ENCODE measurements at regions not wholly inside any gene's neighbourhood (a gene's known extent, or its start where the extent isn't known, plus 50 kb on each side); places are given as distances from the start of the nearest gene placed in this dataset.

DNA sequence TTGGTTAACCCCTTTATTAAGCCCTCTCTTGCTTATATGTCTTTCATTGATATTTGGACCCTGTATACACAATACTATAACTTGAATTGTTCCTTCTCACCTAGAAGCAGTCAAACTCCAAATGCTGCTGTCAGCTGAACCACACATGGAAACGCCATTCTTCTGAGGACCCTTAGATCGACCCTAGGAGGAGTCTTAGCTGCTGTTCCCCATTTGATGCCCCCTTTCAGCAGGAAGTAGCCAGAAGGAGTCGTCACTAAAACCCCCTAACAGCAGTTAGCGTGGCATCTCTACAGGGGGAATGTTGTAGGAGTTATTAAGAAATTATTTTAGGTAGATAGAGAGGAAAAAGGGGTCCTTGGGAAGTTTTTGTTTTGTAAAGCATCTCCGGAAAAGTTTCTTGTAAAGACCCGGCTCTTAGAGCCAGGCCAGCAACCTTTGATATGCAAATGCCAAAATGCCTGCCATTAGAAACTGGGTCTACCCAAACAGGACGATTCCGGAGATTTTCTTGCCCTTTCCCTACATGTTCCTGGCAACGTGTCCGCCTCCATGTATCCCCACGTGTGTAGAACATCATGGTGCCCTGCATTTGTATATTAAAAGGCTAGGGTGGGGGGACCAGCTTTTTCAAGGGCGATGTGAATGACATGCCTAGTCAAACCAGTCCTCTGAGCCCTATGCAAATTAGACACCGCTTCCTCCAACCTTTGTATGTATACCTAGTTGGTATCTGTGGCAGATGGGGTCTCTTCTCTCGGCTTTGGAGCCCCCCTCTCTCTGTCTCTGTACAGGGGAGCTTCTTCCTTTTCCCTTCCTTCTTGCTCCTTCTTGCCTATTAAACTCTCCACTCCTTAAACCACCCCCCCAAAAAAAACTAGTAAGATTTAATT lies 638.4 kb upstream of the POU3F3 start:
- Histone ChIP-seq H3K4me1 (ENCODE audit: control insufficient read depth, extremely low read depth, insufficient read depth, low read length) (no peaks in the 10 kb centered on the region), H2AFZ (ENCODE audit: low read length) (no peak overlapping the region), H3K4me2 (ENCODE audit: extremely low read depth, insufficient read depth, low read length) (no peak overlapping the region), H3K79me2 (ENCODE audit: control insufficient read depth, insufficient read depth, low read length) (no peaks in the 10 kb centered on the region), H3K36me3 (ENCODE audit: control insufficient read depth, insufficient read depth, low read length) (no peaks in the 10 kb centered on the region), H3K27me3 (ENCODE audit: control insufficient read depth, insufficient read depth, low read length) (no peaks in the 10 kb centered on the region), H4K20me1 (ENCODE audit: control insufficient read depth, extremely low read depth, insufficient read depth, low read length) (no peaks in the 10 kb centered on the region), H3K4me3 (replicated peaks in 1 of 4; ENCODE audit: control extremely low read depth in 1 of 4, insufficient read depth in 1 of 4, low read depth in 3 of 4, low read length in 4 of 4) (no peak overlapping the region), H3K9me3 (ENCODE audit: control insufficient read depth, insufficient read depth, low read depth, low read length) (no peaks in the 10 kb centered on the region), H3K27ac (ENCODE audit: insufficient read depth, low read length) (no peak overlapping the region), H3K9ac (ENCODE audit: insufficient read depth, low read length) (no peak overlapping the region)
- DNase-seq (ENCODE audit: low read depth in 2 of 2): no peak
- TF ChIP-seq EZH2 (IDR thresholded peaks at IDR 0.05; ENCODE audit: low read length, missing control alignments): no peak
- TF ChIP-seq, protein P1, sequence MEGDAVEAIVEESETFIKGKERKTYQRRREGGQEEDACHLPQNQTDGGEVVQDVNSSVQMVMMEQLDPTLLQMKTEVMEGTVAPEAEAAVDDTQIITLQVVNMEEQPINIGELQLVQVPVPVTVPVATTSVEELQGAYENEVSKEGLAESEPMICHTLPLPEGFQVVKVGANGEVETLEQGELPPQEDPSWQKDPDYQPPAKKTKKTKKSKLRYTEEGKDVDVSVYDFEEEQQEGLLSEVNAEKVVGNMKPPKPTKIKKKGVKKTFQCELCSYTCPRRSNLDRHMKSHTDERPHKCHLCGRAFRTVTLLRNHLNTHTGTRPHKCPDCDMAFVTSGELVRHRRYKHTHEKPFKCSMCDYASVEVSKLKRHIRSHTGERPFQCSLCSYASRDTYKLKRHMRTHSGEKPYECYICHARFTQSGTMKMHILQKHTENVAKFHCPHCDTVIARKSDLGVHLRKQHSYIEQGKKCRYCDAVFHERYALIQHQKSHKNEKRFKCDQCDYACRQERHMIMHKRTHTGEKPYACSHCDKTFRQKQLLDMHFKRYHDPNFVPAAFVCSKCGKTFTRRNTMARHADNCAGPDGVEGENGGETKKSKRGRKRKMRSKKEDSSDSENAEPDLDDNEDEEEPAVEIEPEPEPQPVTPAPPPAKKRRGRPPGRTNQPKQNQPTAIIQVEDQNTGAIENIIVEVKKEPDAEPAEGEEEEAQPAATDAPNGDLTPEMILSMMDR (conservative IDR thresholded peaks at IDR 0.05 in 1 of 2, IDR thresholded peaks at IDR 0.05 in 1 of 2; ENCODE audit: low read depth in 1 of 2, low read length in 2 of 2): no peak

DNA sequence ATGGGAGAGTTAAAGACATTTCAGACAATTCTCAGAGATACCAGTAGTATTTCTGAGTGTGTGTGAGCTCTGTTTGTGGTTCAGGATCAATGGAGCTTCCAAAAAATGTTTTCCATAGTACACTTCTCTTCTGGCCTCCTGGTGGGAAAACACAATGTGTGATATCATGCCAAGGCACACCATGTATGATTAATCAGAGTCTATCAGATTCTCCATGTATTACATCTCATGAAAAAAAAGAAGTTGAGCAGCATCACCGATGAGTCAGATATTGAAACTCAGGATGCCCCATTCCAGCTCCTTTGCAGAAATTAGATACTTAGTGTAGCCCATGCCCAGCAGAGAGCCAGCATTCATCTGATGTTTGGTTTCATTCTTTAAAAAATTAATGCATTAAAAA lies 620.3 kb upstream of the POU3F3 start:
- no peak overlapping the region for H3K4me3 ChIP-seq (replicated peaks in 1 of 4; ENCODE audit: control extremely low read depth in 1 of 4, insufficient read depth in 1 of 4, low read depth in 3 of 4, low read length in 4 of 4)
- no peaks in the 10 kb centered on the region for H3K9me3 ChIP-seq (ENCODE audit: control insufficient read depth, insufficient read depth, low read depth, low read length)
- no peak overlapping the region for H2AFZ ChIP-seq (ENCODE audit: low read length)
- H3K27me3 ChIP-seq (ENCODE audit: control insufficient read depth, insufficient read depth, low read length): no peaks in the 10 kb centered on the region
- no peak overlapping the region for H3K9ac ChIP-seq (ENCODE audit: insufficient read depth, low read length)
- no peaks in the 10 kb centered on the region for H3K79me2 ChIP-seq (ENCODE audit: control insufficient read depth, insufficient read depth, low read length)
- no peak for DNase-seq (ENCODE audit: low read depth in 2 of 2)
- no peak overlapping the region for H3K27ac ChIP-seq (ENCODE audit: insufficient read depth, low read length)
- H4K20me1 ChIP-seq (ENCODE audit: control insufficient read depth, extremely low read depth, insufficient read depth, low read length): no peaks in the 10 kb centered on the region
- no peaks in the 10 kb centered on the region for H3K36me3 ChIP-seq (ENCODE audit: control insufficient read depth, insufficient read depth, low read length)
- no peak overlapping the region for H3K4me2 ChIP-seq (ENCODE audit: extremely low read depth, insufficient read depth, low read length)
- no peaks in the 10 kb centered on the region for H3K4me1 ChIP-seq (ENCODE audit: control insufficient read depth, extremely low read depth, insufficient read depth, low read length)
- no peak for TF ChIP-seq EZH2 (IDR thresholded peaks at IDR 0.05; ENCODE audit: low read length, missing control alignments)
- TF ChIP-seq, protein P1 (conservative IDR thresholded peaks at IDR 0.05 in 1 of 2, IDR thresholded peaks at IDR 0.05 in 1 of 2; ENCODE audit: low read depth in 1 of 2, low read length in 2 of 2): no peak

DNA sequence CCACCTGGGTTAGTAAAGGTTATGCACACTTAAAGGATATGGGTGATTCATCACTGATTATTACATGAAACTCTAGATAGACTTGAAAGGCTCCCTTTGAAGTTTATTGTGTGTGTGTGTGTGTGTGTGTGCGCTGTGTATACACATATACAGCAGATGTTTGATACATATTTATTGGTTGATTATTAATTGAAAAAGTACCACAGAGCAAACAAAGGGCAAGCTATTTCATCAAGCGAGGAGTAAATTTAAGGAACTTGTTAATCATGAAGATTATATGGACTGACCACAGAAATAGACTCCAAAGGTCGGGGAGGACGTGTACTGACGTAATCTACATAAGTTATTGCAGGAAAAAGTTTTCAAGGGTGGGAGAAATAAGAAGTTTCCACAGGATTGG lies 617.4 kb upstream of the POU3F3 start:
- no peaks in the 10 kb centered on the region for H3K9me3 ChIP-seq (ENCODE audit: control insufficient read depth, insufficient read depth, low read depth, low read length)
- no peaks in the 10 kb centered on the region for H3K27me3 ChIP-seq (ENCODE audit: control insufficient read depth, insufficient read depth, low read length)
- H3K4me2 ChIP-seq (ENCODE audit: extremely low read depth, insufficient read depth, low read length): no peak overlapping the region
- no peaks in the 10 kb centered on the region for H4K20me1 ChIP-seq (ENCODE audit: control insufficient read depth, extremely low read depth, insufficient read depth, low read length)
- H3K4me1 ChIP-seq (ENCODE audit: control insufficient read depth, extremely low read depth, insufficient read depth, low read length): no peaks in the 10 kb centered on the region
- H3K79me2 ChIP-seq (ENCODE audit: control insufficient read depth, insufficient read depth, low read length): no peaks in the 10 kb centered on the region
- H3K27ac ChIP-seq (ENCODE audit: insufficient read depth, low read length): no peak overlapping the region
- H3K4me3 ChIP-seq (replicated peaks in 1 of 4; ENCODE audit: control extremely low read depth in 1 of 4, insufficient read depth in 1 of 4, low read depth in 3 of 4, low read length in 4 of 4): no peak overlapping the region
- H2AFZ ChIP-seq (ENCODE audit: low read length): no peak overlapping the region
- DNase-seq (ENCODE audit: low read depth in 2 of 2): no peak
- no peak overlapping the region for H3K9ac ChIP-seq (ENCODE audit: insufficient read depth, low read length)
- TF ChIP-seq, protein P1 (conservative IDR thresholded peaks at IDR 0.05 in 1 of 2, IDR thresholded peaks at IDR 0.05 in 1 of 2; ENCODE audit: low read depth in 1 of 2, low read length in 2 of 2): no peak
- TF ChIP-seq EZH2 (IDR thresholded peaks at IDR 0.05; ENCODE audit: low read length, missing control alignments): no peak
- no peaks in the 10 kb centered on the region for H3K36me3 ChIP-seq (ENCODE audit: control insufficient read depth, insufficient read depth, low read length)

Data from fibroblast of lung (primary cell).